ENCODE measurements at regions not wholly inside any gene's neighbourhood (a gene's known extent, or its start where the extent isn't known, plus 50 kb on each side); places are given as distances from the start of the nearest gene placed in this dataset.
"Not testable (repeated sequence)": the region's sequence is repeated elsewhere in the genome, so short reads cannot be mapped to it uniquely, and the experiment has no call there.

DNA sequence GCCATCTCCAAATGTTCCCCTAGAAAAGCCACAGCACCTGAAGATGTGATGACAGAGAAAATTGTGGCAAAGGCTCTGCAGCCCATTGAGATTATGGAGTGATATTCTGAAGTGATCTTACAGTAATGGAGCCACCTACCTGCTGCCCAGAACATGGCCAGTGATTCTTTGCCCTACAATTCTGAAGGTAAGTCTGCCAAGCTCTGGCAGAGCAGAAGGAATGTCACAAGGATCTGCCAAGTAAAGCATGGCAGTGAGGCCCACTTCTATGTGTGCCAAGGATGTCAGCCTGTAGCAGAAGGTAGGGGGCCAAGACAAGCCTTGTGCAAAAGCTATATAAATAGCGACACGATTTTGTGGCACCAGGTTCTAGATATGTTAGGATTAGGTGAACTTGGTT is 155.1 kb downstream of the RND3 start:
- H3K36me3 ChIP-seq: no peaks in the 10 kb centered on the region
- no peak for DNase-seq
- H3K4me1 ChIP-seq: no peaks in the 10 kb centered on the region
- TF ChIP-seq, protein P1, sequence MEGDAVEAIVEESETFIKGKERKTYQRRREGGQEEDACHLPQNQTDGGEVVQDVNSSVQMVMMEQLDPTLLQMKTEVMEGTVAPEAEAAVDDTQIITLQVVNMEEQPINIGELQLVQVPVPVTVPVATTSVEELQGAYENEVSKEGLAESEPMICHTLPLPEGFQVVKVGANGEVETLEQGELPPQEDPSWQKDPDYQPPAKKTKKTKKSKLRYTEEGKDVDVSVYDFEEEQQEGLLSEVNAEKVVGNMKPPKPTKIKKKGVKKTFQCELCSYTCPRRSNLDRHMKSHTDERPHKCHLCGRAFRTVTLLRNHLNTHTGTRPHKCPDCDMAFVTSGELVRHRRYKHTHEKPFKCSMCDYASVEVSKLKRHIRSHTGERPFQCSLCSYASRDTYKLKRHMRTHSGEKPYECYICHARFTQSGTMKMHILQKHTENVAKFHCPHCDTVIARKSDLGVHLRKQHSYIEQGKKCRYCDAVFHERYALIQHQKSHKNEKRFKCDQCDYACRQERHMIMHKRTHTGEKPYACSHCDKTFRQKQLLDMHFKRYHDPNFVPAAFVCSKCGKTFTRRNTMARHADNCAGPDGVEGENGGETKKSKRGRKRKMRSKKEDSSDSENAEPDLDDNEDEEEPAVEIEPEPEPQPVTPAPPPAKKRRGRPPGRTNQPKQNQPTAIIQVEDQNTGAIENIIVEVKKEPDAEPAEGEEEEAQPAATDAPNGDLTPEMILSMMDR (IDR thresholded peaks at IDR 0.05): no peak
- TF ChIP-seq POLR2A (IDR thresholded peaks at IDR 0.05): no peak
- TF ChIP-seq POLR2AphosphoS5 (IDR thresholded peaks at IDR 0.05): no peak
- no peak for TF ChIP-seq EP300 (IDR thresholded peaks at IDR 0.05; ENCODE audit: low read depth)
- intact Hi-C loops (cut with DNase I; ENCODE audit: low total_unique reads): no loop called here
- in situ Hi-C loops (cut with MboI; ENCODE audit: low pct_ligation_motif_present in 1 of 4, low pct_unique_long_range_greater_than_20kb in 1 of 4, low sequenced_read_pairs in 3 of 4): no loop called here
- no peaks in the 10 kb centered on the region for H3K9me3 ChIP-seq
- H3K4me3 ChIP-seq: no peak overlapping the region
- H3K27me3 ChIP-seq: no peaks in the 10 kb centered on the region
- WGBS, 2 donors (ENCODE audit: low coverage in 1 of 2): 82 to 89% methylated on average over 2 of the region's 2 CpGs
- H3K27ac ChIP-seq: no peak overlapping the region

DNA sequence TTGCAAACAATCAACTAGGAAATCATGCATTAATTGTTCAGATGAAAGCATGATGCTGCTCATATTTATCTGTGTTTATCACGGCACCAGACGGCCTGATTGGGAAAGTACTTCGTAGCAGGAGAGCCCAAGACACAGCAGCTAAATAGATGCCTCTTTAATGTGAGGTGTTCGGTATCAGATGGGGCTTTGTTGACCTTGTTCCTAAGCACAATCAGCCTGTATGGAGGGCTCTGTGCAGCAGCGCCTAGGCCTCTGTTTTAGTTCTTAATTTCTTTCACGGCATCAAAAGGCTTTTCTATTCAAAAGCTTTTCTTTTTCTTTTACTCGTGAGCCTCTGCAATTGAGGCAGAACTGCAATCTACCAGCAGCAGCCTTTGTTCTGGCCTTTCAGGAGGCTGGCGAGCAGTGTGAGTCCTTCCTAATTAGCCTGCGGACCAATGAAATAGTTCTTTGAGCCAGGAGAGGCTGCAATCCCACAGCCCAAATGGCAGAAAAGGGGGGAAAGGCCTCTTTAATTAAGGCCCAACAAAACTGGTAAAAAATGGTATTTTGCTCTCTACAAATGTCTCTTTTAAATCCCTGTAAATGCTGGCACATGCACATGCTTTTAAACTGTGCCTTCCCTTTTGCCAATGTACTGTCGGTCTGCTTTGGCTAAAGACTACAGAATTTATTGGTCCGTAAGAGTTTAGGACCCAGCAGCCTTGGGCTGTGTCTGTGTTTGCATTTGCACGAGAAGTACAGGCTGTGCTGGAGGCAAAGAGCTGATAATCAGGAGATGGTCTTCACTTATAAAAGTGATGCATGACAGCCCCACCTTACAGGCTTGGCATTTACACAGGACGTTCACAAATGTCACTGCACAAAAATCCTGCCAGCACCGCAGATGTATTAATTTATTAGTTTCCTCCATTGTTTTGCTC is 159.6 kb downstream of the RND3 start:
- 70 to 77% methylated on average over 9 to 14 of the region's 14 CpGs for WGBS, 2 donors (ENCODE audit: low coverage in 1 of 2)
- Histone ChIP-seq H3K4me3 (no peak overlapping the region), H3K36me3 (no peaks in the 10 kb centered on the region), H3K27ac (no peak overlapping the region), H3K27me3 (no peaks in the 10 kb centered on the region), H3K4me1 (no peaks in the 10 kb centered on the region), H3K9me3 (no peaks in the 10 kb centered on the region)
- no peak for TF ChIP-seq EP300 (IDR thresholded peaks at IDR 0.05; ENCODE audit: low read depth)
- no peak for TF ChIP-seq POLR2A (IDR thresholded peaks at IDR 0.05)
- TF ChIP-seq POLR2AphosphoS5 (IDR thresholded peaks at IDR 0.05): no peak
- TF ChIP-seq, protein P1 (IDR thresholded peaks at IDR 0.05): no peak
- in situ Hi-C loops (cut with MboI; ENCODE audit: low pct_ligation_motif_present in 1 of 4, low pct_unique_long_range_greater_than_20kb in 1 of 4, low sequenced_read_pairs in 3 of 4): no loop called here
- intact Hi-C loops (cut with DNase I; ENCODE audit: low total_unique reads): no loop called here
- DNase-seq: no peak

DNA sequence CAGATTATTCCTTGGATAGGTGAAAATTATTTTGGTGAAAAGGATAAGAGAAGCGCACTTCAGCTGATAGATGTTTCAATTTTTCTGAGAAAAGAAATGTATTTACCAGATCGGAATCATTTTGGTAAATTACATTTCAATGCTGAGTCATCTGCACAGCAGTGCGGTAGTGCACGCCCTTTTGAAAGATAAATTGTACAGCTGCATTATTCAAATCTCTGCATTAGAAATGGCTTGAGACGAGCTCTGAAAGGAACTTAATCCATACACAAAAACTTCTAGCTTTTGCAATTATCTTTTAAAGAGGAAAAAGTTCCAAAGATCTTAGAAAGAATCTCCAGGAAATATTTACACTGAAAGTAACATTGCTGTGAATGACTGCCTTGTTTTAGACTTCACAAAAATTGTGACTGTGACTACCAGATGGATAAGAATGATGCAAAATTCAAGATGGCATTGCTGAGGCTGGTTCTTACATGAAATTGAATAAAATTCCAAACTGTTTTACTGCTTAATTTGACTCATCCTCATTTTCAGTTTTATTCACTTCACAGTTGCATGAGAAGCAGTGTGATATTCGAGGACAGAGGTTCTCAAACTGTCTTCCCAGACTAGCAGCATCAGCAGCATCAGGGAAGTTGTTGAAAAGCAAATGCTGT is 161.7 kb downstream of the RND3 start:
- H3K27me3 ChIP-seq: no peaks in the 10 kb centered on the region
- H3K9me3 ChIP-seq: no peaks in the 10 kb centered on the region
- H3K27ac ChIP-seq: no peak overlapping the region
- intact Hi-C loops (cut with DNase I; ENCODE audit: low total_unique reads): no loop called here
- in situ Hi-C loops (cut with MboI; ENCODE audit: low pct_ligation_motif_present in 1 of 4, low pct_unique_long_range_greater_than_20kb in 1 of 4, low sequenced_read_pairs in 3 of 4): no loop called here
- no peak for DNase-seq
- H3K4me1 ChIP-seq: no peaks in the 10 kb centered on the region
- WGBS, 2 donors (ENCODE audit: low coverage in 1 of 2): 78 to 81% methylated on average over 5 to 6 of the region's 6 CpGs
- H3K36me3 ChIP-seq: no peaks in the 10 kb centered on the region
- no peak overlapping the region for H3K4me3 ChIP-seq
- TF ChIP-seq POLR2AphosphoS5 (IDR thresholded peaks at IDR 0.05) (no peak), POLR2A (IDR thresholded peaks at IDR 0.05) (no peak), EP300 (IDR thresholded peaks at IDR 0.05; ENCODE audit: low read depth) (no peak)
- TF ChIP-seq, protein P1 (IDR thresholded peaks at IDR 0.05): no peak

DNA sequence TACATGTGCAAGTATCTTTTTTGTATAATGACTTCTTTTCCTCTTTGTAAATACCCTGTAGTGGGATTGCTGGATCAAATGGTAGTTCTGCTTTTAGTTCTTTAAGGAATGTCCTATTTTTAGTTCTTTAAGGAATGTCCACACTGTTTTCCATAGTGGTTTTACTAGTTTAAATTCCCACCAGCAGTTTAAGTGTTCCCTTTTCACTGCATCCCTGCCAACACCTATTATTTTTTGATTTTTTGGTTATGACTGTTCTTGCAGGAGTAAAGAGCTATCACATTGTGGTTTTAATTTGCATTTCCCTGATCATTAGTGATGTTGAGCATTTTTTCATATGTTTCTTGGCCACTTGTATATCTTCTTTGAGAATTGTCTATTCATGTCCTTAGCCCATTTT is 164.4 kb downstream of the RND3 start:
- H3K27ac ChIP-seq; H3K4me3 ChIP-seq; H3K4me1 ChIP-seq; H3K27me3 ChIP-seq; H3K36me3 ChIP-seq; in situ Hi-C loops (cut with MboI; ENCODE audit: low pct_ligation_motif_present in 1 of 4, low pct_unique_long_range_greater_than_20kb in 1 of 4, low sequenced_read_pairs in 3 of 4); intact Hi-C loops (cut with DNase I; ENCODE audit: low total_unique reads); DNase-seq; H3K9me3 ChIP-seq: not testable (repeated sequence)
